Kidney (tissue), 13 donors: ENCODE measurements at regions not wholly inside any gene's neighbourhood (a gene's known extent, or its start where the extent isn't known, plus 50 kb on each side); places are given as distances from the start of the nearest gene placed in this dataset.

Experiments
- DNase-seq, 5 donors: peaks; one replicate each; pipeline ENCODE4 v3.0.0-alpha.2; 2013 to 2020
- FAIRE-seq: peaks from 2 replicates; lab custom pipeline; 2012; peaks lifted over from hg19 to GRCh38; lab: Jason Lieb, UNC
- H3K27ac ChIP-seq, 2 donors: one replicate each; pipeline ENCODE4 v1.7.0; 2013; ENCODE audit warnings: low read depth in 2 of 2, low read length in 2 of 2, inconsistent platforms in 1 of 2
- H3K27me3 ChIP-seq: one replicate; pipeline ENCODE4 v1.7.1; 2013; ENCODE audit warnings: low read length, inconsistent platforms; ENCODE audit not compliant: control insufficient read depth, insufficient read depth
- H3K36me3 ChIP-seq, 3 donors: one replicate each; pipeline versions ENCODE4 v1.7.0 to v1.7.1; 2013; ENCODE audit warnings: low read length in 3 of 3, control low read depth in 1 of 3, inconsistent platforms in 1 of 3; ENCODE audit not compliant: insufficient read depth in 3 of 3, control insufficient read depth in 2 of 3
- H3K4me1 ChIP-seq, 3 donors: one replicate each; pipeline versions ENCODE4 v1.7.0 to v1.7.1; 2013; ENCODE audit warnings: low read length in 3 of 3, inconsistent platforms in 1 of 3, low read depth in 1 of 3; ENCODE audit not compliant: control insufficient read depth in 2 of 3, insufficient read depth in 2 of 3
- H3K4me3 ChIP-seq, 3 donors: one replicate each; pipeline versions ENCODE4 v1.7.0 to v1.8.1; 2013; ENCODE audit warnings: low read length in 3 of 3, control low read depth in 1 of 3, inconsistent platforms in 1 of 3
- H3K9ac ChIP-seq, 3 donors: one replicate each; pipeline versions ENCODE4 v1.7.0 to v1.7.1; 2013; ENCODE audit warnings: low read length in 3 of 3, control low read depth in 1 of 3, inconsistent platforms in 1 of 3
- H3K9me3 ChIP-seq, 3 donors: one replicate each; pipeline versions ENCODE4 v1.7.0 to v1.7.1; 2013; ENCODE audit warnings: low read length in 3 of 3, control low read depth in 1 of 3, inconsistent platforms in 1 of 3; ENCODE audit not compliant: control insufficient read depth in 2 of 3, insufficient read depth in 1 of 3
- intact Hi-C: fragments of 100-400 bp; cut with DNase I; formaldehyde crosslinking; loops from one replicate; pipeline ENCODE4 v1.11.1; 2022
- TF ChIP-seq, protein P1 (sequence below): IDR thresholded peaks from 3 replicates; pipeline ENCODE4 v1.5.1; 2012; ENCODE audit warnings: mild to moderate bottlenecking, moderate library complexity, borderline replicate concordance; ENCODE audit not compliant: insufficient read depth; ENCODE audit errors: extremely low read depth
- donor health status: control.
- donor health status: control.
- donor health status: control.
- donor health status: control.
- donor health status: control.
- donor health status: DM: yes; HTN: yes; CAD: no.
- donor health status: Normal renal cell carcinoma (clear cell type).

GRCh38 chr2:150627526-150627925, 140.1 kb upstream of the RND3 start:
- DNase-seq, result no peak
- Histone ChIP-seq H3K4me3 (no peak overlapping the region), H3K27ac (no peak overlapping the region), H3K9ac (no peak overlapping the region), H3K4me1 (peaks cover 0 to 5% (median 0%) of the 10 kb centered on the region in 3 donors), H3K36me3 (no peaks in the 10 kb centered on the region), H3K9me3 (no peaks in the 10 kb centered on the region), H3K27me3 (no peaks in the 10 kb centered on the region)
- intact Hi-C loops, result no loop called here
- no peak for FAIRE-seq
- TF ChIP-seq, protein P1, sequence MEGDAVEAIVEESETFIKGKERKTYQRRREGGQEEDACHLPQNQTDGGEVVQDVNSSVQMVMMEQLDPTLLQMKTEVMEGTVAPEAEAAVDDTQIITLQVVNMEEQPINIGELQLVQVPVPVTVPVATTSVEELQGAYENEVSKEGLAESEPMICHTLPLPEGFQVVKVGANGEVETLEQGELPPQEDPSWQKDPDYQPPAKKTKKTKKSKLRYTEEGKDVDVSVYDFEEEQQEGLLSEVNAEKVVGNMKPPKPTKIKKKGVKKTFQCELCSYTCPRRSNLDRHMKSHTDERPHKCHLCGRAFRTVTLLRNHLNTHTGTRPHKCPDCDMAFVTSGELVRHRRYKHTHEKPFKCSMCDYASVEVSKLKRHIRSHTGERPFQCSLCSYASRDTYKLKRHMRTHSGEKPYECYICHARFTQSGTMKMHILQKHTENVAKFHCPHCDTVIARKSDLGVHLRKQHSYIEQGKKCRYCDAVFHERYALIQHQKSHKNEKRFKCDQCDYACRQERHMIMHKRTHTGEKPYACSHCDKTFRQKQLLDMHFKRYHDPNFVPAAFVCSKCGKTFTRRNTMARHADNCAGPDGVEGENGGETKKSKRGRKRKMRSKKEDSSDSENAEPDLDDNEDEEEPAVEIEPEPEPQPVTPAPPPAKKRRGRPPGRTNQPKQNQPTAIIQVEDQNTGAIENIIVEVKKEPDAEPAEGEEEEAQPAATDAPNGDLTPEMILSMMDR, result no peak

DNA sequence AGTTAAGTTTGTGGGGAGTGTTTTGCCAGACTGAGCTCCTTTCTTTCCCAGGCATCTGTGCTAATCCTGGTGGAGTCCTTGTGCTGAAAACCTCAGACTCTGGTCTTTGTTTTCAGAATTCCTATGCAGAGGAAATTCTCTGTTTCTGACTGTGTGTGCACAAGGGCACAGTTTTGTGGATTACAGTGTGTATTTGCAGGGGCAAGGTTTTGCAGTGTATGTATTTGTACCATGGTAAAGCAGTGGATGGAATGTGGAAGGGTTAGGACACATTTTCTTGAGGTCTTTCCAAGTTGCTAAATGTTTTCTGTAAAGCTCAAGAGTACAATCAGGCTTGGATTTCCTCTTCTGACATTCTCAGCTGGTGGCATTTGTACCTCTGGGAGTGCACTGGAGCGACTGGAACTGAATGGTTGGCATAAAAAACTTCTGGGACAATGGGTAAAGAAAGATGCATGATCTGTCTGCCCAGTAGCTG, 139.5 kb upstream of the RND3 start:
- no peak overlapping the region for H3K4me3 ChIP-seq
- no peaks in the 10 kb centered on the region for H3K27me3 ChIP-seq
- no peaks in the 10 kb centered on the region for H3K36me3 ChIP-seq
- peaks cover 0 to 5% (median 0%) of the 10 kb centered on the region in 3 donors for H3K4me1 ChIP-seq
- TF ChIP-seq, protein P1, result no peak
- no peaks in the 10 kb centered on the region for H3K9me3 ChIP-seq
- FAIRE-seq (no peak), DNase-seq (no peak)
- intact Hi-C loops, result no loop called here
- no peak overlapping the region for H3K27ac ChIP-seq
- H3K9ac ChIP-seq, result no peak overlapping the region

GRCh38 chr2:150625741-150626140, 138.3 kb upstream of the RND3 start:
- Histone ChIP-seq H3K27ac (no peak overlapping the region), H3K27me3 (no peaks in the 10 kb centered on the region), H3K36me3 (no peaks in the 10 kb centered on the region), H3K4me1 (peaks cover 0 to 5% (median 0%) of the 10 kb centered on the region in 3 donors), H3K9me3 (no peaks in the 10 kb centered on the region), H3K9ac (no peak overlapping the region), H3K4me3 (no peak overlapping the region)
- FAIRE-seq (no peak), DNase-seq (no peak)
- TF ChIP-seq, protein P1, result no peak
- intact Hi-C loops, result no loop called here

DNA sequence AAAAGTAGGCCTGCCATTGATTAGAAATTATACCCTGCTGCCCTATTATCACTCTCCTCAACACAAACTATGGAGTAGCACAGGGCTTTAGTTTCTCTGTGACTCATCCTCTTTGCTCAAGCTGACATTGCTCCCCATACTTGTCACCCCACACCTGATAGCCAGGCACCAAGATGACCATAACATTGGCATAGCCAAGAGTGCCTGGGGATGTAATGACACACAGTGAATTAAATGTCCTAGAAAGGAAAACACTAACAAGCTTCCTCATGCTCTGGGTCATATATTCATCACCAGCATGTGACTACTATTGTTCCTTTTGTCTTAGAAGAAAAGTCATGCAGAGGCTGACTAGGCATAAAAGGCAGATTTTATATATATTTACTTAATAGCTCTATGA, 137.8 kb upstream of the RND3 start:
- DNase-seq (no peak), FAIRE-seq (no peak)
- Histone ChIP-seq H3K27ac (no peak overlapping the region), H3K4me3 (no peak overlapping the region), H3K4me1 (peaks cover 0 to 5% (median 0%) of the 10 kb centered on the region in 3 donors), H3K36me3 (no peaks in the 10 kb centered on the region), H3K27me3 (no peaks in the 10 kb centered on the region), H3K9me3 (no peaks in the 10 kb centered on the region), H3K9ac (no peak overlapping the region)
- TF ChIP-seq, protein P1, result no peak
- intact Hi-C loops, result no loop called here
